DOHH2 (cell line): ENCODE measurements at regions not wholly inside any gene's neighbourhood (a gene's known extent, or its start where the extent isn't known, plus 50 kb on each side); places are given as distances from the start of the nearest gene placed in this dataset.
"Not testable (repeated sequence)": the region's sequence is repeated elsewhere in the genome, so short reads cannot be mapped to it uniquely, and the experiment has no call there.

Experiments
- EZH2phosphoT487 ChIP-seq: fragments of 200-600 bp; sonication (generic); IDR thresholded peaks from 2 replicates; pipeline ENCODE4 v1.6.1; 2017; ENCODE audit warnings: borderline replicate concordance, mild to moderate bottlenecking, antibody characterized with exemption, low read length, moderate library complexity, mixed read lengths
- TF ChIP-seq, protein P1 (sequence below): fragments of 200-600 bp; sonication (generic); IDR thresholded peaks from one replicate; pipeline ENCODE4 v1.5.1; 2014; ENCODE audit warnings: antibody characterized with exemption, mild to moderate bottlenecking, low read depth, low read length; ENCODE audit not compliant: poor library complexity, severe bottlenecking

DNA sequence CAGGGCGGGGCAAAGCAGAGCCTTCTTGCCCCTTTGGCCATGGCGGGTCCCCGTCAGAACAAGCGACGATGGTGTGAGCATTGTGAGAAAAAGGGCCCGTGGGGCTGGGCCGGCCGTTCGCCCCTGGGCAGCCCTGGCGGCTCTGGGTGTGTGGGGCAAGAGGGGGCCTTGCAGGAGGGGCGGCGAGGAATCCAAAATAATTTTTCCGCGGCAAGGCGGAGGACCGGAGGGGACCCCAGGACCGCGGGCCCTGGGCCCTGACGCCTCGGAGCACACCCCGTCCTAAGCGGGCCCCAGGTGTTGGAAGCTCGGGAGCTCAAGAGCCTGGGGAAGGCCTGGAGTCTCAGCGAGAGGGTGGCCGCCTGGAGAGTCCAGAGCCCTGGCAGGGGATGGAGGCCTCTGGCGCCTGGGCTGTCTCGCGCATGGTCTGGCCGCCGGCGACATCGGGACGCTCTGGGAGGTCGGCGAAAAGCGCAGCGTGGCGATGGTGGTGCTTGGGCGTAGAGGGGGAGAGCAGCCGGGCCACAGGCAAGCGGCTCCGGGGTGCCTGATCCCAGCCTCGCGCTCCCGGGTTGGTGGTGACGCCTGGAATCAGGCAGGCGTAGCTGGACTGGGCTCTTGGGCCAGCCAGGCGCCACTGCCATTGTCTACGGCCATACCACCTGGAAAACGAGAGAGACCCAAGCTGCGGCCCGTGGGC, 1469.9 kb downstream of the FOXD4L5 start:
- TF ChIP-seq, protein P1, sequence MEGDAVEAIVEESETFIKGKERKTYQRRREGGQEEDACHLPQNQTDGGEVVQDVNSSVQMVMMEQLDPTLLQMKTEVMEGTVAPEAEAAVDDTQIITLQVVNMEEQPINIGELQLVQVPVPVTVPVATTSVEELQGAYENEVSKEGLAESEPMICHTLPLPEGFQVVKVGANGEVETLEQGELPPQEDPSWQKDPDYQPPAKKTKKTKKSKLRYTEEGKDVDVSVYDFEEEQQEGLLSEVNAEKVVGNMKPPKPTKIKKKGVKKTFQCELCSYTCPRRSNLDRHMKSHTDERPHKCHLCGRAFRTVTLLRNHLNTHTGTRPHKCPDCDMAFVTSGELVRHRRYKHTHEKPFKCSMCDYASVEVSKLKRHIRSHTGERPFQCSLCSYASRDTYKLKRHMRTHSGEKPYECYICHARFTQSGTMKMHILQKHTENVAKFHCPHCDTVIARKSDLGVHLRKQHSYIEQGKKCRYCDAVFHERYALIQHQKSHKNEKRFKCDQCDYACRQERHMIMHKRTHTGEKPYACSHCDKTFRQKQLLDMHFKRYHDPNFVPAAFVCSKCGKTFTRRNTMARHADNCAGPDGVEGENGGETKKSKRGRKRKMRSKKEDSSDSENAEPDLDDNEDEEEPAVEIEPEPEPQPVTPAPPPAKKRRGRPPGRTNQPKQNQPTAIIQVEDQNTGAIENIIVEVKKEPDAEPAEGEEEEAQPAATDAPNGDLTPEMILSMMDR: not testable (repeated sequence)
- not testable (repeated sequence) for TF ChIP-seq EZH2phosphoT487
